Hepatocyte (in vitro differentiated cells): ENCODE measurements at regions not wholly inside any gene's neighbourhood (a gene's known extent, or its start where the extent isn't known, plus 50 kb on each side); places are given as distances from the start of the nearest gene placed in this dataset.

Experiments
- EZH2 ChIP-seq: fragments of 200-600 bp; sonication (generic); IDR thresholded peaks from 2 replicates; pipeline ENCODE4 v1.6.1; 2016; ENCODE audit warnings: antibody characterized with exemption, mild to moderate bottlenecking, borderline replicate concordance
- TF ChIP-seq, protein P1 (sequence below): fragments of 200-600 bp; sonication (generic); IDR thresholded peaks from 2 replicates; pipeline ENCODE4 v1.5.1; 2016; ENCODE audit warnings: antibody characterized with exemption, mild to moderate bottlenecking; ENCODE audit not compliant: poor library complexity

DNA sequence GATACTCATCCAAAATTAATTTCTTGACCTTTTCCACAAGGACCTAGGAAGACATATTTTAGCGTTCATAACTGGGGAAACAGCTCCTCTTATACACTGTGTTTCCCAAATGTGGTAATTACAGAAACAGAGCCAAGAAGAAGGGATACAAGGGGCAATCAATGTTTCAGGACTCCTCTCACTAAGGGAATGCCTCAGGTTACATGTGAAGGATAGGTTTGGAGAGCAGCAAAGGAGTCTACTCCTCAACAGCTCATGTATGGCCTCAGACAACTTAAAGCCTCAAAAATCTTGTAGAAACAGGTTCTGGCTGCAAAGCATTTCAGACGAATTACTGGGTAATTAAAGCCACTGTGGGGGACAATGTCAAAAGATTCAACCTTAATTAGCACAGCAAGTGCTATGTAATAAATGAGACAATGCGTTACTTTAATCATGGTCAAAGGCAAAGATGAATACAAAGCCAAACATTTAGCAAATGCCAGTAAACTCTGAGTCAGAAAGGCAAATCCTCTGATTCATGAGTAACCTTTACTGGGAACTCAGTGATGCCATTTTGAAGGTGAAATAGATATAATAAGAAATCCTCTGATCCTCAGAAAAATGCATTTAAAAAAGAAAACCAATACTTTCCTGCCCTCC is 1111.2 kb downstream of the TUSC7 start:
- TF ChIP-seq, protein P1, sequence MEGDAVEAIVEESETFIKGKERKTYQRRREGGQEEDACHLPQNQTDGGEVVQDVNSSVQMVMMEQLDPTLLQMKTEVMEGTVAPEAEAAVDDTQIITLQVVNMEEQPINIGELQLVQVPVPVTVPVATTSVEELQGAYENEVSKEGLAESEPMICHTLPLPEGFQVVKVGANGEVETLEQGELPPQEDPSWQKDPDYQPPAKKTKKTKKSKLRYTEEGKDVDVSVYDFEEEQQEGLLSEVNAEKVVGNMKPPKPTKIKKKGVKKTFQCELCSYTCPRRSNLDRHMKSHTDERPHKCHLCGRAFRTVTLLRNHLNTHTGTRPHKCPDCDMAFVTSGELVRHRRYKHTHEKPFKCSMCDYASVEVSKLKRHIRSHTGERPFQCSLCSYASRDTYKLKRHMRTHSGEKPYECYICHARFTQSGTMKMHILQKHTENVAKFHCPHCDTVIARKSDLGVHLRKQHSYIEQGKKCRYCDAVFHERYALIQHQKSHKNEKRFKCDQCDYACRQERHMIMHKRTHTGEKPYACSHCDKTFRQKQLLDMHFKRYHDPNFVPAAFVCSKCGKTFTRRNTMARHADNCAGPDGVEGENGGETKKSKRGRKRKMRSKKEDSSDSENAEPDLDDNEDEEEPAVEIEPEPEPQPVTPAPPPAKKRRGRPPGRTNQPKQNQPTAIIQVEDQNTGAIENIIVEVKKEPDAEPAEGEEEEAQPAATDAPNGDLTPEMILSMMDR = no peak
- TF ChIP-seq EZH2 = no peak
